SK-N-SH (cell line): ENCODE measurements at regions not wholly inside any gene's neighbourhood (a gene's known extent, or its start where the extent isn't known, plus 50 kb on each side); places are given as distances from the start of the nearest gene placed in this dataset.

Experiments used
- CTCF ChIP-seq: fragments of 200-600 bp; sonication (generic); IDR thresholded peaks from 2 replicates; pipeline ENCODE4 v1.6.1; 2017; ENCODE audit warnings: antibody characterized with exemption, mild to moderate bottlenecking, moderate library complexity
- EP300 ChIP-seq, 2 experiments: IDR thresholded peaks; 2 replicates each; pipeline versions ENCODE4 v1.4.0 to v1.6.1; 2012; ENCODE audit warnings: borderline replicate concordance in 1 of 2, low read depth in 1 of 2, low read length in 1 of 2
- EZH2phosphoT487 ChIP-seq: fragments of 200-600 bp; sonication (generic); IDR thresholded peaks from 2 replicates; pipeline ENCODE4 v1.6.1; 2017; ENCODE audit warnings: low read depth, mixed run types, mild to moderate bottlenecking, antibody characterized with exemption, moderate library complexity, borderline replicate concordance
- GABPA ChIP-seq: IDR thresholded peaks from 2 replicates; pipeline ENCODE4 v1.4.0; 2012; ENCODE audit warnings: low read depth, mild to moderate bottlenecking
- JUND ChIP-seq: IDR thresholded peaks from 2 replicates; pipeline ENCODE4 v1.4.0; 2012
- POLR2AphosphoS5 ChIP-seq: IDR thresholded peaks from 2 replicates; pipeline ENCODE4 v1.6.1; 2012; ENCODE audit warnings: low read depth, low read length
- SIN3A ChIP-seq: IDR thresholded peaks from 2 replicates; pipeline ENCODE4 v1.6.1; 2012; ENCODE audit warnings: low read depth, mild to moderate bottlenecking, low read length, moderate library complexity, borderline replicate concordance
- USF2 ChIP-seq: fragments of 150-350 bp; IDR thresholded peaks from 2 replicates; pipeline ENCODE4 v1.6.1; 2017; ENCODE audit warnings: antibody characterized with exemption, low read length, low read depth, borderline replicate concordance

- TF ChIP-seq CTCF: no peak
- TF ChIP-seq EZH2phosphoT487: no peak
- no peak for TF ChIP-seq JUND
- no peak for TF ChIP-seq POLR2AphosphoS5
- no peak for TF ChIP-seq EP300 (IDR thresholded peaks at IDR 0.05; ENCODE audit: borderline replicate concordance in 1 of 2, low read depth in 1 of 2, low read length in 1 of 2)
- no peak for TF ChIP-seq GABPA
- no peak for TF ChIP-seq SIN3A
- TF ChIP-seq USF2: no peak
These were observed 97.3 kb downstream of the PSMG1 start for GRCh38 chr21:39085843-39086405.
